Stimulated activated effector memory CD8-positive, alpha-beta T cell treated with anti-CD3 and anti-CD28 coated beads, Interleukin-12 subunit alpha, Interleukin-12 subunit beta, amount 100 ng/mL, for 72 hours (primary cell): ENCODE measurements at regions not wholly inside any gene's neighbourhood (a gene's known extent, or its start where the extent isn't known, plus 50 kb on each side); places are given as distances from the start of the nearest gene placed in this dataset.

Source experiments
- ATAC-seq: fragments of 150-1000 bp; cut with Tn5 transposase; 2 replicates; pipeline ENCODE4 v1.10.0; 2021
- DNase-seq, 2 donors: peaks; one replicate each; pipeline ENCODE4 v3.0.0; 2021 to 2022; ENCODE audit warnings: low spot score in 2 of 2
- H3K27ac Mint-ChIP-seq: one replicate; pipeline ENCODE4 v1.8.0; 2022; ENCODE audit warnings: mild to moderate bottlenecking, mixed read lengths
- H3K36me3 Mint-ChIP-seq: one replicate; pipeline ENCODE4 v1.8.0; 2022; ENCODE audit warnings: mild to moderate bottlenecking, mixed read lengths
- H3K4me1 Mint-ChIP-seq: one replicate; pipeline ENCODE4 v1.8.0; 2022; ENCODE audit warnings: mixed read lengths
- H3K4me3 Mint-ChIP-seq: one replicate; pipeline ENCODE4 v1.8.0; 2022; ENCODE audit warnings: mild to moderate bottlenecking, mixed read lengths
- H3K9me3 Mint-ChIP-seq: one replicate; pipeline ENCODE4 v1.8.0; 2022; ENCODE audit warnings: mixed read lengths

- no peak for ATAC-seq
- peaks cover 3% of the 10 kb centered on the region for H3K9me3 Mint-ChIP-seq
- no peaks in the 10 kb centered on the region for H3K36me3 Mint-ChIP-seq
- DNase-seq: no peak
- H3K4me3 Mint-ChIP-seq: no peak overlapping the region
- no peak overlapping the region for H3K27ac Mint-ChIP-seq
- H3K4me1 Mint-ChIP-seq: no peaks in the 10 kb centered on the region
Measured at GRCh38 chr18:25467226-25467987, 115.4 kb upstream of the ZNF521 start.

- no peaks in the 10 kb centered on the region for H3K4me1 Mint-ChIP-seq
- ATAC-seq: no peak
- no peaks in the 10 kb centered on the region for H3K9me3 Mint-ChIP-seq
- H3K4me3 Mint-ChIP-seq: no peak overlapping the region
- no peaks in the 10 kb centered on the region for H3K36me3 Mint-ChIP-seq
- no peak overlapping the region for H3K27ac Mint-ChIP-seq
- DNase-seq: no peak
Measured at GRCh38 chr18:25465152-25465732, 113.3 kb upstream of the ZNF521 start.

- H3K36me3 Mint-ChIP-seq: no peaks in the 10 kb centered on the region
- no peaks in the 10 kb centered on the region for H3K9me3 Mint-ChIP-seq
- no peak for ATAC-seq
- no peak for DNase-seq
- no peaks in the 10 kb centered on the region for H3K4me1 Mint-ChIP-seq
- no peak overlapping the region for H3K27ac Mint-ChIP-seq
- no peak overlapping the region for H3K4me3 Mint-ChIP-seq
Measured at GRCh38 chr18:25464227-25464626, 112.3 kb upstream of the ZNF521 start.

GRCh38 chr18:25463726-25464125 is 111.8 kb upstream of the ZNF521 start:
- Mint-ChIP-seq H3K4me1 (no peaks in the 10 kb centered on the region), H3K27ac (no peak overlapping the region), H3K36me3 (no peaks in the 10 kb centered on the region), H3K9me3 (no peaks in the 10 kb centered on the region), H3K4me3 (no peak overlapping the region)
- DNase-seq (no peak), ATAC-seq (no peak)

- DNase-seq (no peak), ATAC-seq (no peak)
- Mint-ChIP-seq H3K4me3 (no peak overlapping the region), H3K27ac (no peak overlapping the region), H3K36me3 (no peaks in the 10 kb centered on the region), H3K9me3 (no peaks in the 10 kb centered on the region), H3K4me1 (no peaks in the 10 kb centered on the region)
Measured at GRCh38 chr18:25459814-25460213, 107.8 kb upstream of the ZNF521 start.

GRCh38 chr18:25457601-25458000 is 105.6 kb upstream of the ZNF521 start:
- no peak overlapping the region for H3K4me3 Mint-ChIP-seq

GRCh38 chr18:25457126-25457525 is 105.2 kb upstream of the ZNF521 start:
- DNase-seq (no peak), ATAC-seq (no peak)
- Mint-ChIP-seq H3K27ac (no peak overlapping the region), H3K4me1 (no peaks in the 10 kb centered on the region), H3K9me3 (no peaks in the 10 kb centered on the region), H3K36me3 (no peaks in the 10 kb centered on the region), H3K4me3 (no peak overlapping the region)

More at GRCh38 chr18:25457601-25458000, 105.6 kb upstream of the ZNF521 start:
- no peak overlapping the region for H3K27ac Mint-ChIP-seq
- no peak for ATAC-seq
- no peaks in the 10 kb centered on the region for H3K9me3 Mint-ChIP-seq
- DNase-seq: no peak
- H3K36me3 Mint-ChIP-seq: no peaks in the 10 kb centered on the region
- H3K4me1 Mint-ChIP-seq: no peaks in the 10 kb centered on the region

GRCh38 chr18:25456334-25457010 is 104.5 kb upstream of the ZNF521 start:
- H3K27ac Mint-ChIP-seq: no peak overlapping the region

GRCh38 chr18:25455646-25456045 is 103.7 kb upstream of the ZNF521 start:
- no peaks in the 10 kb centered on the region for H3K4me1 Mint-ChIP-seq
- DNase-seq (no peak), ATAC-seq (no peak)
- peaks cover 5% of the 10 kb centered on the region for H3K9me3 Mint-ChIP-seq
- no peak overlapping the region for H3K27ac Mint-ChIP-seq
- no peaks in the 10 kb centered on the region for H3K36me3 Mint-ChIP-seq
- H3K4me3 Mint-ChIP-seq: no peak overlapping the region

More at GRCh38 chr18:25456334-25457010, 104.5 kb upstream of the ZNF521 start:
- Mint-ChIP-seq H3K9me3 (peaks cover under 1% of the 10 kb centered on the region), H3K4me3 (no peak overlapping the region), H3K36me3 (no peaks in the 10 kb centered on the region), H3K4me1 (no peaks in the 10 kb centered on the region)
- no peak for ATAC-seq
- DNase-seq: no peak

GRCh38 chr18:25455159-25455558 is 103.2 kb upstream of the ZNF521 start:
- no peak for DNase-seq
- no peak for ATAC-seq
- H3K4me1 Mint-ChIP-seq: no peaks in the 10 kb centered on the region
- no peaks in the 10 kb centered on the region for H3K36me3 Mint-ChIP-seq
- H3K27ac Mint-ChIP-seq: no peak overlapping the region
- peaks cover 5% of the 10 kb centered on the region for H3K9me3 Mint-ChIP-seq
- no peak overlapping the region for H3K4me3 Mint-ChIP-seq

GRCh38 chr18:25454730-25455129 is 102.8 kb upstream of the ZNF521 start:
- DNase-seq (no peak), ATAC-seq (no peak)
- H3K36me3 Mint-ChIP-seq: no peaks in the 10 kb centered on the region
- H3K27ac Mint-ChIP-seq: no peak overlapping the region
- H3K9me3 Mint-ChIP-seq: peaks cover 5% of the 10 kb centered on the region
- no peaks in the 10 kb centered on the region for H3K4me1 Mint-ChIP-seq
- H3K4me3 Mint-ChIP-seq: no peak overlapping the region

- ATAC-seq (no peak), DNase-seq (no peak)
- Mint-ChIP-seq H3K4me1 (no peaks in the 10 kb centered on the region), H3K36me3 (no peaks in the 10 kb centered on the region), H3K9me3 (peaks cover 6% of the 10 kb centered on the region), H3K4me3 (no peak overlapping the region), H3K27ac (no peak overlapping the region)
Measured at GRCh38 chr18:25454270-25454659, 102.3 kb upstream of the ZNF521 start.

- DNase-seq: no peak
- Mint-ChIP-seq H3K36me3 (no peaks in the 10 kb centered on the region), H3K4me1 (no peaks in the 10 kb centered on the region), H3K9me3 (peaks cover 8% of the 10 kb centered on the region), H3K4me3 (no peak overlapping the region), H3K27ac (no peak overlapping the region)
- no peak for ATAC-seq
Measured at GRCh38 chr18:25453556-25454269, 101.7 kb upstream of the ZNF521 start.

- no peak for ATAC-seq
- Mint-ChIP-seq H3K4me3 (no peak overlapping the region), H3K36me3 (no peaks in the 10 kb centered on the region), H3K27ac (no peak overlapping the region), H3K9me3 (peaks cover 11% of the 10 kb centered on the region), H3K4me1 (no peaks in the 10 kb centered on the region)
- DNase-seq: no peak
Measured at GRCh38 chr18:25451077-25451658, 99.2 kb upstream of the ZNF521 start.

- ATAC-seq (no peak), DNase-seq (no peak)
- H3K27ac Mint-ChIP-seq: no peak overlapping the region
- H3K36me3 Mint-ChIP-seq: no peaks in the 10 kb centered on the region
- no peaks in the 10 kb centered on the region for H3K4me1 Mint-ChIP-seq
- H3K9me3 Mint-ChIP-seq: peaks cover 11% of the 10 kb centered on the region
- no peak overlapping the region for H3K4me3 Mint-ChIP-seq
Measured at GRCh38 chr18:25449046-25449445, 97.1 kb upstream of the ZNF521 start.
